OCI-LY1 (cell line): ENCODE measurements at regions not wholly inside any gene's neighbourhood (a gene's known extent, or its start where the extent isn't known, plus 50 kb on each side); places are given as distances from the start of the nearest gene placed in this dataset.

ENCODE experiments used
- H2AFZ ChIP-seq: fragments of 200-600 bp; sonication (generic), shearing (Covaris generic); 2 replicates; pipeline ENCODE4 v1.6.0; 2014; ENCODE audit warnings: antibody characterized with exemption, mild to moderate bottlenecking, low read length
- H3F3A ChIP-seq: fragments of 200-600 bp; sonication (generic), shearing (Covaris generic); 2 replicates; pipeline ENCODE4 v1.6.0; 2014; ENCODE audit warnings: mild to moderate bottlenecking, antibody characterized with exemption, low read length, moderate library complexity; ENCODE audit not compliant: insufficient read depth
- H3K27ac ChIP-seq: fragments of 200-600 bp; sonication (generic); 2 replicates; pipeline ENCODE4 v1.5.1; 2014; ENCODE audit warnings: low read length, mixed run types, mild to moderate bottlenecking, low read depth; ENCODE audit not compliant: poor library complexity, severe bottlenecking
- H3K27me3 ChIP-seq: fragments of 200-600 bp; sonication (generic); 2 replicates; pipeline ENCODE4 v1.6.0; 2014; ENCODE audit warnings: antibody characterized with exemption, mild to moderate bottlenecking, low read length, moderate library complexity; ENCODE audit not compliant: insufficient read depth
- H3K36me3 ChIP-seq: fragments of 200-600 bp; sonication (generic); 2 replicates; pipeline ENCODE4 v1.6.1; 2014; ENCODE audit warnings: mild to moderate bottlenecking, antibody characterized with exemption, low read length, moderate library complexity, mixed read lengths; ENCODE audit not compliant: insufficient read depth
- H3K4me1 ChIP-seq: fragments of 200-600 bp; sonication (generic); 2 replicates; pipeline ENCODE4 v1.5.1; 2014; ENCODE audit warnings: mild to moderate bottlenecking, low read length, moderate library complexity; ENCODE audit not compliant: insufficient read depth, severe bottlenecking
- H3K4me2 ChIP-seq: fragments of 200-600 bp; sonication (generic), shearing (Covaris generic); 2 replicates; pipeline ENCODE4 v1.6.1; 2014; ENCODE audit warnings: low read length
- H3K4me3 ChIP-seq: fragments of 200-600 bp; sonication (generic); 2 replicates; pipeline ENCODE4 v1.5.1; 2014; ENCODE audit warnings: low read length, low read depth, mild to moderate bottlenecking, mixed read lengths; ENCODE audit not compliant: poor library complexity, severe bottlenecking
- H3K79me2 ChIP-seq: fragments of 200-600 bp; shearing (Covaris generic); 2 replicates; pipeline ENCODE4 v1.6.1; 2016; ENCODE audit warnings: mixed run types, low read length, mixed read lengths; ENCODE audit not compliant: insufficient read depth
- H3K9ac ChIP-seq: fragments of 200-600 bp; sonication (generic), shearing (Covaris generic); 2 replicates; pipeline ENCODE4 v1.6.1; 2014; ENCODE audit warnings: mild to moderate bottlenecking, low read length, mixed read lengths
- H3K9me2 ChIP-seq: fragments of 200-600 bp; sonication (generic), shearing (Covaris generic); 2 replicates; pipeline ENCODE4 v1.6.1; 2014; ENCODE audit warnings: low read depth, mild to moderate bottlenecking, low read length, mixed read lengths
- H3K9me3 ChIP-seq: fragments of 200-600 bp; shearing (Covaris generic); 2 replicates; pipeline ENCODE4 v1.6.1; 2014; ENCODE audit warnings: low read length, mixed read lengths
- H4K20me1 ChIP-seq: fragments of 200-600 bp; sonication (generic), shearing (Covaris generic); 2 replicates; pipeline ENCODE4 v1.6.0; 2016; ENCODE audit warnings: mild to moderate bottlenecking, low read length; ENCODE audit not compliant: insufficient read depth
- CTCF ChIP-seq: fragments of 200-600 bp; sonication (generic), shearing (Covaris generic); IDR thresholded peaks from 2 replicates; pipeline ENCODE4 v1.5.1; 2017; ENCODE audit warnings: mild to moderate bottlenecking, antibody characterized with exemption, low read length, moderate library complexity, mixed read lengths
- EZH2 ChIP-seq: fragments of 200-600 bp; sonication (generic), shearing (Covaris generic); IDR thresholded peaks from 2 replicates; pipeline ENCODE4 v1.8.0; 2017; ENCODE audit warnings: borderline replicate concordance, mixed run types, mild to moderate bottlenecking, antibody characterized with exemption, low read length, moderate library complexity, mixed read lengths

GRCh38 chr1:219340796-219341195 lies 167.1 kb downstream of the LYPLAL1 start:
- TF ChIP-seq CTCF (no peak), EZH2 (no peak)
- Histone ChIP-seq H3K27ac (no peak overlapping the region), H2AFZ (no peak overlapping the region), H3K4me3 (no peak overlapping the region), H3K36me3 (no peaks in the 10 kb centered on the region), H3K79me2 (no peaks in the 10 kb centered on the region), H3F3A (no peaks in the 10 kb centered on the region), H4K20me1 (no peaks in the 10 kb centered on the region), H3K9ac (no peak overlapping the region), H3K4me1 (no peaks in the 10 kb centered on the region), H3K9me2 (no peaks in the 10 kb centered on the region), H3K27me3 (no peaks in the 10 kb centered on the region), H3K4me2 (no peak overlapping the region), H3K9me3 (peaks cover 3% of the 10 kb centered on the region; the same call in 1 of the 2 replicates)

GRCh38 chr1:219339466-219339865 lies 165.8 kb downstream of the LYPLAL1 start:
- Histone ChIP-seq H3K4me2 (no peak overlapping the region), H2AFZ (no peak overlapping the region), H3K27ac (no peak overlapping the region)

GRCh38 chr1:219337588-219337987 lies 163.9 kb downstream of the LYPLAL1 start:
- Histone ChIP-seq H3K36me3 (no peaks in the 10 kb centered on the region), H3K27me3 (no peaks in the 10 kb centered on the region), H4K20me1 (no peaks in the 10 kb centered on the region), H3K79me2 (no peaks in the 10 kb centered on the region), H3K9me3 (no peaks in the 10 kb centered on the region), H3K4me2 (no peak overlapping the region), H3F3A (no peaks in the 10 kb centered on the region), H3K4me1 (no peaks in the 10 kb centered on the region), H2AFZ (no peak overlapping the region), H3K27ac (no peak overlapping the region), H3K9me2 (no peaks in the 10 kb centered on the region), H3K9ac (no peak overlapping the region), H3K4me3 (no peak overlapping the region)
- TF ChIP-seq EZH2 (no peak), CTCF (no peak)

More at GRCh38 chr1:219339466-219339865, 165.8 kb downstream of the LYPLAL1 start:
- Histone ChIP-seq H3K27me3 (no peaks in the 10 kb centered on the region), H4K20me1 (no peaks in the 10 kb centered on the region), H3K36me3 (no peaks in the 10 kb centered on the region), H3K9me3 (no peaks in the 10 kb centered on the region), H3K9me2 (no peaks in the 10 kb centered on the region), H3K4me1 (no peaks in the 10 kb centered on the region), H3K4me3 (no peak overlapping the region), H3F3A (no peaks in the 10 kb centered on the region), H3K79me2 (no peaks in the 10 kb centered on the region), H3K9ac (no peak overlapping the region)
- TF ChIP-seq CTCF = no peak
- no peak for TF ChIP-seq EZH2
